HEK293T (cell line): ENCODE measurements at regions not wholly inside any gene's neighbourhood (a gene's known extent, or its start where the extent isn't known, plus 50 kb on each side); places are given as distances from the start of the nearest gene placed in this dataset.

Experiments used
- ARNT ChIP-seq: fragments of 450-650 bp; IDR thresholded peaks from 2 replicates; pipeline ENCODE4 v1.6.1; 2017; ENCODE audit warnings: mild to moderate bottlenecking
- BHLHE40 ChIP-seq: fragments of 450-650 bp; IDR thresholded peaks from 2 replicates; pipeline ENCODE4 v1.6.1; 2016; ENCODE audit warnings: mild to moderate bottlenecking, moderate library complexity, borderline replicate concordance
- ELF4 ChIP-seq: fragments of 450-650 bp; IDR thresholded peaks from 2 replicates; pipeline ENCODE4 v1.6.1; 2017; ENCODE audit warnings: antibody characterized with exemption
- FOXK2 ChIP-seq: fragments of 450-650 bp; IDR thresholded peaks from 2 replicates; pipeline ENCODE4 v1.6.1; 2016; ENCODE audit warnings: mild to moderate bottlenecking
- FOXM1 ChIP-seq: fragments of 450-650 bp; IDR thresholded peaks from 2 replicates; pipeline ENCODE4 v1.6.1; 2017; ENCODE audit warnings: mild to moderate bottlenecking, borderline replicate concordance
- HDGF ChIP-seq: fragments of 450-650 bp; IDR thresholded peaks from 2 replicates; pipeline ENCODE4 v1.6.1; 2017; ENCODE audit warnings: antibody characterized with exemption, borderline replicate concordance
- L3MBTL2 ChIP-seq: fragments of 450-650 bp; conservative IDR thresholded peaks from 2 replicates; pipeline ENCODE4 v1.6.1; 2016; ENCODE audit warnings: mild to moderate bottlenecking
- NFRKB ChIP-seq: fragments of 450-650 bp; IDR thresholded peaks from 2 replicates; pipeline ENCODE4 v1.6.1; 2016; ENCODE audit warnings: mild to moderate bottlenecking, moderate library complexity
- SP1 ChIP-seq: fragments of 450-650 bp; IDR thresholded peaks from 2 replicates; pipeline ENCODE4 v1.6.1; 2017

DNA sequence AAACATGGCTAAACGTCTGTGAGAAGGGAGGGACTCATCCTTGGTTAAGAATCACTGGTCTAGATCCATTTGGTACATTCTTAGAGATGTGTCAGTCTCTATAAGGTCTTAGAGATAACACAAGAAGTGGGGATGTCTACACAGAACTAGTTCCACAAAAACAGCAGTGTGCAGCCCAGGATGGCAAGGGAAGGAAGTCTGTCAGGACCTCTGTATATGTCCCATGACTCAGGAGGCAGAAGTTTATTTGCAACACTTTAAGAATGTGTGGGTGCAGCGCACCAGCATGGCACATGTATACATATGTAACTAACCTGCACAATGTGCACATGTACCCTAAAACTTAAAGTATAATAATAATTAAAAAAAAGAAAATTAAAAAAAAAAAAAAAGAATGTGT lies 548.5 kb upstream of the SOX9 start:
- TF ChIP-seq ARNT (no peak), L3MBTL2 (no peak), SP1 (no peak), FOXM1 (no peak), HDGF (no peak), FOXK2 (no peak), NFRKB (no peak), ELF4 (no peak), BHLHE40 (no peak)
